ENCODE measurements at regions not wholly inside any gene's neighbourhood (a gene's known extent, or its start where the extent isn't known, plus 50 kb on each side); places are given as distances from the start of the nearest gene placed in this dataset.

- Histone ChIP-seq H3K27ac (replicated peaks in 1 of 4) (no peak overlapping the region), H3K4me3 (no peak overlapping the region), H3K9me3 (no peaks in the 10 kb centered on the region), H3K4me1 (no peaks in the 10 kb centered on the region), H3K27me3 (no peaks in the 10 kb centered on the region), H3K36me3 (no peaks in the 10 kb centered on the region)
- DNase-seq (ENCODE audit: extremely low spot score), result no peak
- TF ChIP-seq CTCF (IDR thresholded peaks at IDR 0.05), result no peak
- no peak for TF ChIP-seq EP300 (IDR thresholded peaks at IDR 0.05)
- TF ChIP-seq POLR2AphosphoS5 (IDR thresholded peaks at IDR 0.05), result no peak
- TF ChIP-seq POLR2A (IDR thresholded peaks at IDR 0.05; ENCODE audit: low read depth), result no peak
- intact Hi-C loops (cut with DNase I), result no loop called here
These were observed 375.5 kb downstream of the TOX3 start for GRCh38 chr16:52171481-52171880.

GRCh38 chr16:52167328-52167727 is 379.6 kb downstream of the TOX3 start:
- Histone ChIP-seq H3K4me1 (no peaks in the 10 kb centered on the region), H3K27me3 (no peaks in the 10 kb centered on the region), H3K36me3 (no peaks in the 10 kb centered on the region), H3K27ac (replicated peaks in 1 of 4) (no peak overlapping the region), H3K9me3 (peaks cover 0 to 3% (median 0%) of the 10 kb centered on the region in 4 donors), H3K4me3 (no peak overlapping the region)
- TF ChIP-seq EP300 (IDR thresholded peaks at IDR 0.05), result no peak
- no peak for TF ChIP-seq CTCF (IDR thresholded peaks at IDR 0.05)
- TF ChIP-seq POLR2A (IDR thresholded peaks at IDR 0.05; ENCODE audit: low read depth), result no peak
- no peak for TF ChIP-seq POLR2AphosphoS5 (IDR thresholded peaks at IDR 0.05)
- WGBS, result 58% methylated on average over 1 of the region's 1 CpG
- no peak for DNase-seq (ENCODE audit: extremely low spot score)
- intact Hi-C loops (cut with DNase I), result no loop called here

GRCh38 chr16:52165961-52166360 is 381.0 kb downstream of the TOX3 start:
- WGBS, result 70% methylated on average over 8 of the region's 8 CpGs

GRCh38 chr16:52149003-52149402 is 397.9 kb downstream of the TOX3 start:
- intact Hi-C loops (cut with DNase I), result no loop called here
- WGBS, result 73% methylated on average over 3 of the region's 3 CpGs
- DNase-seq (ENCODE audit: extremely low spot score), result no peak
- TF ChIP-seq EP300 (IDR thresholded peaks at IDR 0.05), result no peak
- no peak for TF ChIP-seq POLR2AphosphoS5 (IDR thresholded peaks at IDR 0.05)
- TF ChIP-seq CTCF (IDR thresholded peaks at IDR 0.05), result no peak
- TF ChIP-seq POLR2A (IDR thresholded peaks at IDR 0.05; ENCODE audit: low read depth), result no peak
- Histone ChIP-seq H3K9me3 (no peaks in the 10 kb centered on the region), H3K4me1 (no peaks in the 10 kb centered on the region), H3K4me3 (no peak overlapping the region), H3K27ac (replicated peaks in 1 of 4) (no peak overlapping the region), H3K36me3 (no peaks in the 10 kb centered on the region), H3K27me3 (no peaks in the 10 kb centered on the region)

More at GRCh38 chr16:52165961-52166360, 381.0 kb downstream of the TOX3 start:
- Histone ChIP-seq H3K4me3 (no peak overlapping the region), H3K27me3 (peaks cover 0 to 5% (median 0%) of the 10 kb centered on the region in 4 donors), H3K27ac (replicated peaks in 1 of 4) (no peak overlapping the region), H3K9me3 (peaks cover 0 to 3% (median 0%) of the 10 kb centered on the region in 4 donors), H3K36me3 (no peaks in the 10 kb centered on the region), H3K4me1 (no peaks in the 10 kb centered on the region)
- no peak for DNase-seq (ENCODE audit: extremely low spot score)
- intact Hi-C loops (cut with DNase I), result no loop called here
- no peak for TF ChIP-seq EP300 (IDR thresholded peaks at IDR 0.05)
- no peak for TF ChIP-seq POLR2A (IDR thresholded peaks at IDR 0.05; ENCODE audit: low read depth)
- no peak for TF ChIP-seq POLR2AphosphoS5 (IDR thresholded peaks at IDR 0.05)
- TF ChIP-seq CTCF (IDR thresholded peaks at IDR 0.05), result no peak

- WGBS, result 55% methylated on average over 4 of the region's 4 CpGs
- Histone ChIP-seq H3K4me1 (no peaks in the 10 kb centered on the region), H3K36me3 (no peaks in the 10 kb centered on the region), H3K27ac (replicated peaks in 1 of 4) (no peak overlapping the region), H3K4me3 (no peak overlapping the region), H3K9me3 (peaks cover 0 to 4% (median 0%) of the 10 kb centered on the region in 4 donors), H3K27me3 (no peaks in the 10 kb centered on the region)
- TF ChIP-seq POLR2A (IDR thresholded peaks at IDR 0.05; ENCODE audit: low read depth), result no peak
- TF ChIP-seq CTCF (IDR thresholded peaks at IDR 0.05), result no peak
- no peak for TF ChIP-seq EP300 (IDR thresholded peaks at IDR 0.05)
- TF ChIP-seq POLR2AphosphoS5 (IDR thresholded peaks at IDR 0.05), result no peak
- no peak for DNase-seq (ENCODE audit: extremely low spot score)
- intact Hi-C loops (cut with DNase I), result no loop called here
These were observed 405.1 kb downstream of the TOX3 start for GRCh38 chr16:52141871-52142270.
